ENCODE measurements at regions not wholly inside any gene's neighbourhood (a gene's known extent, or its start where the extent isn't known, plus 50 kb on each side); places are given as distances from the start of the nearest gene placed in this dataset.

GRCh38 chr12:78323226-78323625 is 492.5 kb downstream of the NAV3 start:
- TF ChIP-seq ZFP30 (CRISPR knock-in tag; IDR thresholded peaks at IDR 0.05) (no peak), BACH2 (CRISPR knock-in tag; IDR thresholded peaks at IDR 0.05; ENCODE audit: borderline replicate concordance) (no peak), TOX (CRISPR knock-in tag; IDR thresholded peaks at IDR 0.05; ENCODE audit: borderline replicate concordance) (no peak), GLIS3 (CRISPR knock-in tag; IDR thresholded peaks at IDR 0.05) (no peak)
- ATAC-seq, result no peak

DNA sequence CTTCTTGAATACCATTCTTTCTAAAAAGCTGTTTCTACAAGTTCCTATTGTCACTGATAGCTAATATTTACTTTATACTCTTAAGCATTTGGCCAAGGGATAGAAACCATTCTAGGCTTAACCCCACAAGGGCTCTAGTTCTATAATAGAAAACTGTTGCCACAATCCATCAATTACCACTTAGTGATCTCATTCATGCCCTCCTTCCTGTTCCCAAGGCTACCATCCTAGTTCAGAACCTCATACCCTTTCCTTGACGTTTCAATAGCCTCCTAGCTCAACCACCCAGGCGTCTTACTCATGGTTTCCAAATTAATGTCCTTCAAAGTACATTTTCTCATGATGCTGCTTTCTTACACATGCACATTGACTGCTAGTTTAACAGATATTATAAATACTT is 493.5 kb downstream of the NAV3 start:
- no peak for TF ChIP-seq ZNF70 (CRISPR knock-in tag; IDR thresholded peaks at IDR 0.05)
- TF ChIP-seq CSDC2 (CRISPR knock-in tag; IDR thresholded peaks at IDR 0.05), result no peak
- TF ChIP-seq TCF4 (CRISPR knock-in tag; IDR thresholded peaks at IDR 0.05; ENCODE audit: borderline replicate concordance), result no peak
- TF ChIP-seq ARNTL (CRISPR knock-in tag; IDR thresholded peaks at IDR 0.05; ENCODE audit: borderline replicate concordance, low read depth), result no peak
- TF ChIP-seq ESRRG (CRISPR knock-in tag; IDR thresholded peaks at IDR 0.05), result no peak
- TF ChIP-seq SNAI2 (CRISPR knock-in tag; IDR thresholded peaks at IDR 0.05), result no peak
- TF ChIP-seq ZFP3 (CRISPR knock-in tag; IDR thresholded peaks at IDR 0.05), result no peak
- TF ChIP-seq CSRNP3 (CRISPR knock-in tag; IDR thresholded peaks at IDR 0.05), result no peak
- ATAC-seq, result no peak

DNA sequence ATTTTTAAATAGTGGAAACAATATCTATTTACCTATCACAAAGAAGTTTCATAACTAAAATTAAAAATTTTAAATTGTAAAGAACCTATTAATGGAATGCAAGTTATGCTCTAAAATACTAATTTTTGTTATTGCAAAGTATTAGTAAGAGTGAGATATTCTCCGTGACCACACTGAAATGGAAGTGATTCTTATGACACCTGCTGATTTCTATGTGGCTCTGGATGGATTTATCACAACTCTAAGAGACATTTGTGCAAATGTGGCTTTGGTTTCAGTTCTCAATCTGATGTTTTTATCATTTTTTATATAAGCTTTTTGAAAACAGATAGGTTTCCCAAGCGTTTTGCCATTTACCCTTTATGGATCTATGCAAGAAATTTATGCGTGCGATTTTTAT is 497.8 kb downstream of the NAV3 start:
- no peak for TF ChIP-seq TOX (CRISPR knock-in tag; IDR thresholded peaks at IDR 0.05; ENCODE audit: borderline replicate concordance)
- TF ChIP-seq ZNF8 (CRISPR knock-in tag; IDR thresholded peaks at IDR 0.05), result no peak
- TF ChIP-seq ZNF565 (CRISPR knock-in tag; conservative IDR thresholded peaks at IDR 0.05; ENCODE audit: low read depth), result no peak
- TF ChIP-seq CSDC2 (CRISPR knock-in tag; IDR thresholded peaks at IDR 0.05), result no peak
- no peak for TF ChIP-seq CREB5 (CRISPR knock-in tag; IDR thresholded peaks at IDR 0.05; ENCODE audit: low read depth)
- TF ChIP-seq PPARA (CRISPR knock-in tag; IDR thresholded peaks at IDR 0.05; ENCODE audit: borderline replicate concordance), result no peak
- TF ChIP-seq, protein P1, sequence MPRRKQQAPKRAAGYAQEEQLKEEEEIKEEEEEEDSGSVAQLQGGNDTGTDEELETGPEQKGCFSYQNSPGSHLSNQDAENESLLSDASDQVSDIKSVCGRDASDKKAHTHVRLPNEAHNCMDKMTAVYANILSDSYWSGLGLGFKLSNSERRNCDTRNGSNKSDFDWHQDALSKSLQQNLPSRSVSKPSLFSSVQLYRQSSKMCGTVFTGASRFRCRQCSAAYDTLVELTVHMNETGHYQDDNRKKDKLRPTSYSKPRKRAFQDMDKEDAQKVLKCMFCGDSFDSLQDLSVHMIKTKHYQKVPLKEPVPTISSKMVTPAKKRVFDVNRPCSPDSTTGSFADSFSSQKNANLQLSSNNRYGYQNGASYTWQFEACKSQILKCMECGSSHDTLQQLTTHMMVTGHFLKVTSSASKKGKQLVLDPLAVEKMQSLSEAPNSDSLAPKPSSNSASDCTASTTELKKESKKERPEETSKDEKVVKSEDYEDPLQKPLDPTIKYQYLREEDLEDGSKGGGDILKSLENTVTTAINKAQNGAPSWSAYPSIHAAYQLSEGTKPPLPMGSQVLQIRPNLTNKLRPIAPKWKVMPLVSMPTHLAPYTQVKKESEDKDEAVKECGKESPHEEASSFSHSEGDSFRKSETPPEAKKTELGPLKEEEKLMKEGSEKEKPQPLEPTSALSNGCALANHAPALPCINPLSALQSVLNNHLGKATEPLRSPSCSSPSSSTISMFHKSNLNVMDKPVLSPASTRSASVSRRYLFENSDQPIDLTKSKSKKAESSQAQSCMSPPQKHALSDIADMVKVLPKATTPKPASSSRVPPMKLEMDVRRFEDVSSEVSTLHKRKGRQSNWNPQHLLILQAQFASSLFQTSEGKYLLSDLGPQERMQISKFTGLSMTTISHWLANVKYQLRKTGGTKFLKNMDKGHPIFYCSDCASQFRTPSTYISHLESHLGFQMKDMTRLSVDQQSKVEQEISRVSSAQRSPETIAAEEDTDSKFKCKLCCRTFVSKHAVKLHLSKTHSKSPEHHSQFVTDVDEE (CRISPR knock-in tag; IDR thresholded peaks at IDR 0.05), result no peak
- no peak for TF ChIP-seq OSR1 (CRISPR knock-in tag; IDR thresholded peaks at IDR 0.05)
- TF ChIP-seq ZFP30 (CRISPR knock-in tag; IDR thresholded peaks at IDR 0.05), result no peak
- no peak for TF ChIP-seq ISL1 (CRISPR knock-in tag; IDR thresholded peaks at IDR 0.05)
- TF ChIP-seq RARB (CRISPR knock-in tag; IDR thresholded peaks at IDR 0.05), result no peak
- no peak for TF ChIP-seq BACH2 (CRISPR knock-in tag; IDR thresholded peaks at IDR 0.05; ENCODE audit: borderline replicate concordance)
- TF ChIP-seq CSRNP3 (CRISPR knock-in tag; IDR thresholded peaks at IDR 0.05), result no peak
- no peak for TF ChIP-seq ESRRG (CRISPR knock-in tag; IDR thresholded peaks at IDR 0.05)
- ATAC-seq, result no peak

- ATAC-seq, result no peak
- TF ChIP-seq RARB (CRISPR knock-in tag; IDR thresholded peaks at IDR 0.05) (no peak), OSR1 (CRISPR knock-in tag; IDR thresholded peaks at IDR 0.05) (no peak), ZFP3 (CRISPR knock-in tag; IDR thresholded peaks at IDR 0.05) (no peak), BACH2 (CRISPR knock-in tag; IDR thresholded peaks at IDR 0.05; ENCODE audit: borderline replicate concordance) (no peak), CSRNP3 (CRISPR knock-in tag; IDR thresholded peaks at IDR 0.05) (no peak), ZFP30 (CRISPR knock-in tag; IDR thresholded peaks at IDR 0.05) (no peak), ZNF8 (CRISPR knock-in tag; IDR thresholded peaks at IDR 0.05) (no peak), ESRRG (CRISPR knock-in tag; IDR thresholded peaks at IDR 0.05) (no peak), CSDC2 (CRISPR knock-in tag; IDR thresholded peaks at IDR 0.05) (no peak), ZC3H10 (CRISPR knock-in tag; IDR thresholded peaks at IDR 0.05) (no peak), GLIS3 (CRISPR knock-in tag; IDR thresholded peaks at IDR 0.05) (no peak), TCF4 (CRISPR knock-in tag; IDR thresholded peaks at IDR 0.05; ENCODE audit: borderline replicate concordance) (no peak), ISL1 (CRISPR knock-in tag; IDR thresholded peaks at IDR 0.05) (no peak), ZNF565 (CRISPR knock-in tag; conservative IDR thresholded peaks at IDR 0.05; ENCODE audit: low read depth) (no peak)
- TF ChIP-seq, protein P2, sequence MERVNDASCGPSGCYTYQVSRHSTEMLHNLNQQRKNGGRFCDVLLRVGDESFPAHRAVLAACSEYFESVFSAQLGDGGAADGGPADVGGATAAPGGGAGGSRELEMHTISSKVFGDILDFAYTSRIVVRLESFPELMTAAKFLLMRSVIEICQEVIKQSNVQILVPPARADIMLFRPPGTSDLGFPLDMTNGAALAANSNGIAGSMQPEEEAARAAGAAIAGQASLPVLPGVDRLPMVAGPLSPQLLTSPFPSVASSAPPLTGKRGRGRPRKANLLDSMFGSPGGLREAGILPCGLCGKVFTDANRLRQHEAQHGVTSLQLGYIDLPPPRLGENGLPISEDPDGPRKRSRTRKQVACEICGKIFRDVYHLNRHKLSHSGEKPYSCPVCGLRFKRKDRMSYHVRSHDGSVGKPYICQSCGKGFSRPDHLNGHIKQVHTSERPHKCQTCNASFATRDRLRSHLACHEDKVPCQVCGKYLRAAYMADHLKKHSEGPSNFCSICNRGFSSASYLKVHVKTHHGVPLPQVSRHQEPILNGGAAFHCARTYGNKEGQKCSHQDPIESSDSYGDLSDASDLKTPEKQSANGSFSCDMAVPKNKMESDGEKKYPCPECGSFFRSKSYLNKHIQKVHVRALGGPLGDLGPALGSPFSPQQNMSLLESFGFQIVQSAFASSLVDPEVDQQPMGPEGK (CRISPR knock-in tag; IDR thresholded peaks at IDR 0.05; ENCODE audit: borderline replicate concordance), result no peak
- TF ChIP-seq, protein P1 (CRISPR knock-in tag; IDR thresholded peaks at IDR 0.05), result no peak
Observed at GRCh38 chr12:78330131-78330530, 499.4 kb downstream of the NAV3 start.

Measured in SK-N-SH treated with all-trans-retinoic acid at 6 μM for 48 hours (cell line).